HG03354 (cell line): ENCODE measurements at regions not wholly inside any gene's neighbourhood (a gene's known extent, or its start where the extent isn't known, plus 50 kb on each side); places are given as distances from the start of the nearest gene placed in this dataset.

Source experiments
- ATAC-seq: cut with Tn5 transposase; IDR thresholded peaks from one replicate; pipeline ENCODE4 v1.9.1; 2021; ENCODE audit warnings: mild to moderate bottlenecking; ENCODE audit not compliant: unreplicated experiment, poor library complexity, severe bottlenecking

GRCh38 chr6:111956098-111956497, 82.8 kb upstream of the FYN start:
- ATAC-seq: no peak

- ATAC-seq: no peak
Observed at GRCh38 chr6:111957623-111958315, 84.5 kb upstream of the FYN start.

- ATAC-seq: no peak
Observed at GRCh38 chr6:111958534-111958933, 85.3 kb upstream of the FYN start.

GRCh38 chr6:111959766-111960165, 86.5 kb upstream of the FYN start:
- no peak for ATAC-seq

- ATAC-seq: no peak
Observed at GRCh38 chr6:111967131-111967530, 86.8 kb upstream of the CCN6 start.

- no peak for ATAC-seq
Observed at GRCh38 chr6:111970426-111970825, 83.5 kb upstream of the CCN6 start.

GRCh38 chr6:111971181-111971841, 82.6 kb upstream of the CCN6 start:
- ATAC-seq: no peak

GRCh38 chr6:111971866-111972532, 81.9 kb upstream of the CCN6 start:
- no peak for ATAC-seq

- ATAC-seq: no peak
Observed at GRCh38 chr6:111972745-111973117, 81.2 kb upstream of the CCN6 start.

GRCh38 chr6:111973118-111973761, 80.7 kb upstream of the CCN6 start:
- no peak for ATAC-seq

- no peak for ATAC-seq
Observed at GRCh38 chr6:111973927-111974639, 79.8 kb upstream of the CCN6 start.

- ATAC-seq: no peak
Observed at GRCh38 chr6:111975466-111975865, 78.4 kb upstream of the CCN6 start.

- no peak for ATAC-seq
Observed at GRCh38 chr6:111976139-111976538, 77.8 kb upstream of the CCN6 start.

GRCh38 chr6:111978532-111979149, 75.3 kb upstream of the CCN6 start:
- no peak for ATAC-seq

GRCh38 chr6:111979633-111980032, 74.3 kb upstream of the CCN6 start:
- no peak for ATAC-seq

- ATAC-seq: no peak
Observed at GRCh38 chr6:111980143-111980542, 73.8 kb upstream of the CCN6 start.

GRCh38 chr6:111980971-111981840, 72.7 kb upstream of the CCN6 start:
- ATAC-seq: no peak

GRCh38 chr6:111982681-111983080, 71.2 kb upstream of the CCN6 start:
- ATAC-seq: no peak

- ATAC-seq: no peak
Observed at GRCh38 chr6:111983193-111983592, 70.7 kb upstream of the CCN6 start.
